B cell (primary cell): ENCODE measurements at regions not wholly inside any gene's neighbourhood (a gene's known extent, or its start where the extent isn't known, plus 50 kb on each side); places are given as distances from the start of the nearest gene placed in this dataset.

Experiments
- ATAC-seq: fragments of 200-7000 bp; cut with Tn5 transposase; one replicate; pipeline ENCODE4 v1.10.0; 2021; ENCODE audit warnings: low read depth, mild to moderate bottlenecking, moderate number of reproducible peaks, moderate library complexity
- CTCF ChIA-PET: fragments of 350-600 bp; sonication (Branson Sonifier 250); formaldehyde crosslinking; loops from one replicate; lab custom pipeline; 2021; ENCODE audit warnings: antibody characterized with exemption, inconsistent platforms; lab: Charles Lee
- POLR2A ChIA-PET: fragments of 350-600 bp; sonication (Branson Sonifier 250); formaldehyde crosslinking; loops from one replicate; lab custom pipeline; 2021; ENCODE audit warnings: antibody characterized with exemption; lab: Charles Lee
- DNase-seq: peaks from one replicate; pipeline ENCODE4 v3.0.0; 2013
- H2AFZ ChIP-seq: 2 replicates; pipeline ENCODE4 v1.6.1; 2012; ENCODE audit warnings: mild to moderate bottlenecking, low read depth, low read length; ENCODE audit not compliant: insufficient read depth, poor library complexity, severe bottlenecking
- H3K27ac ChIP-seq, 2 donors: 1 replicate in 1 of 2; 2 replicates in 1 of 2; pipeline ENCODE4 v1.5.1; 2012 to 2013; ENCODE audit warnings: low read length in 2 of 2, mild to moderate bottlenecking in 2 of 2, moderate library complexity in 1 of 2
- H3K27me3 ChIP-seq, 4 experiments: fragments of 200-600 bp in 1 of 4; sonication (generic) in 1 of 4; replicated peaks in 1 of 4; 1 replicate in 2 of 4; 2 replicates in 2 of 4; pipeline versions ENCODE4 v1.6.1 to v1.7.0; 2013 to 2016; ENCODE audit warnings: low read length in 3 of 4, mild to moderate bottlenecking in 2 of 4, mixed read lengths in 1 of 4, moderate library complexity in 1 of 4; ENCODE audit not compliant: insufficient read depth in 4 of 4, control insufficient read depth in 3 of 4; ENCODE audit errors: control extremely low read depth in 1 of 4
- H3K36me3 ChIP-seq, 2 experiments: replicated peaks in 1 of 2; 1 replicate in 1 of 2; 2 replicates in 1 of 2; pipeline versions ENCODE4 v1.6.1 to v1.7.1; 2013; ENCODE audit warnings: low read length in 1 of 2; ENCODE audit not compliant: insufficient read depth in 2 of 2, control insufficient read depth in 1 of 2; ENCODE audit errors: control extremely low read depth in 1 of 2, extremely low read depth in 1 of 2
- H3K4me1 ChIP-seq, 2 donors: fragments of 200-600 bp in 1 of 2; sonication (generic) in 1 of 2; 1 replicate in 1 of 2; 2 replicates in 1 of 2; pipeline versions ENCODE4 v1.5.1 to v1.6.1; 2013 to 2017; ENCODE audit warnings: low read length in 2 of 2; ENCODE audit not compliant: control insufficient read depth in 2 of 2, insufficient read depth in 2 of 2
- H3K4me2 ChIP-seq: replicated peaks from 2 replicates; pipeline ENCODE3; 2012; ENCODE audit warnings: mild to moderate bottlenecking, low read depth, low read length; ENCODE audit not compliant: poor library complexity, severe bottlenecking
- H3K4me3 ChIP-seq, 5 experiments: fragments of 200-600 bp in 1 of 5; sonication (generic) in 1 of 5; 1 replicate in 3 of 5; 2 replicates in 2 of 5; pipeline versions ENCODE4 v1.5.1 to v1.7.0; 2011 to 2016; ENCODE audit warnings: low read length in 4 of 5, mild to moderate bottlenecking in 4 of 5, low read depth in 2 of 5, control low read depth in 1 of 5, moderate library complexity in 1 of 5; ENCODE audit not compliant: insufficient read depth in 1 of 5; ENCODE audit errors: control extremely low read depth in 1 of 5, extremely low read depth in 1 of 5
- H3K79me2 ChIP-seq: fragments of 200-600 bp; sonication (generic); one replicate; pipeline ENCODE4 v1.6.0; 2016; ENCODE audit warnings: low read length; ENCODE audit not compliant: control insufficient read depth, insufficient read depth
- H3K9ac ChIP-seq: fragments of 200-600 bp; sonication (generic); 2 replicates; pipeline ENCODE4 v1.6.1; 2017; ENCODE audit warnings: mild to moderate bottlenecking, low read length, moderate library complexity
- H3K9me3 ChIP-seq, 3 donors: one replicate each; pipeline versions ENCODE4 v1.6.1 to v1.7.1; 2013; ENCODE audit warnings: low read length in 2 of 3; ENCODE audit not compliant: control insufficient read depth in 2 of 3, insufficient read depth in 1 of 3; ENCODE audit errors: control extremely low read depth in 1 of 3
- H4K20me1 ChIP-seq: 2 replicates; pipeline ENCODE4 v1.6.0; 2012; ENCODE audit warnings: mild to moderate bottlenecking, low read length; ENCODE audit not compliant: insufficient read depth, control insufficient read depth, poor library complexity, severe bottlenecking
- H3K27ac Mint-ChIP-seq: one replicate; pipeline ENCODE4 v1.8.0; 2021; ENCODE audit warnings: mixed read lengths
- H3K27me3 Mint-ChIP-seq: one replicate; pipeline ENCODE4 v1.8.0; 2021; ENCODE audit warnings: mixed read lengths
- H3K4me1 Mint-ChIP-seq: one replicate; pipeline ENCODE4 v1.8.0; 2021; ENCODE audit warnings: mixed read lengths
- H3K4me3 Mint-ChIP-seq: one replicate; pipeline ENCODE4 v1.8.0; 2021; ENCODE audit warnings: mixed read lengths
- H3K9me3 Mint-ChIP-seq: one replicate; pipeline ENCODE4 v1.8.0; 2022; ENCODE audit warnings: mixed read lengths; ENCODE audit not compliant: insufficient read depth
- EZH2 ChIP-seq: IDR thresholded peaks from 2 replicates; pipeline ENCODE4 v1.6.1; 2012; ENCODE audit warnings: borderline replicate concordance, low read depth, mild to moderate bottlenecking, moderate library complexity, low read length; ENCODE audit not compliant: insufficient read depth, poor library complexity, severe bottlenecking
- WGBS: methylation state at CpG from one replicate; pipeline ENCODE4 v1.1.5; 2013; ENCODE audit warnings: missing lambda C conversion rate; ENCODE audit not compliant: insufficient coverage; 5-methylcytosine and 5-hydroxymethylcytosine counted together
- intact Hi-C: fragments of 100-400 bp; cut with micrococcal nuclease; formaldehyde crosslinking; loops from one replicate; pipeline ENCODE4 v1.10.0; 2022
- TF ChIP-seq, protein P1 (sequence below): fragments of 200-600 bp; IDR thresholded peaks from one replicate; pipeline ENCODE4 v1.8.0; 2022; ENCODE audit warnings: antibody characterized with exemption, mild to moderate bottlenecking

DNA sequence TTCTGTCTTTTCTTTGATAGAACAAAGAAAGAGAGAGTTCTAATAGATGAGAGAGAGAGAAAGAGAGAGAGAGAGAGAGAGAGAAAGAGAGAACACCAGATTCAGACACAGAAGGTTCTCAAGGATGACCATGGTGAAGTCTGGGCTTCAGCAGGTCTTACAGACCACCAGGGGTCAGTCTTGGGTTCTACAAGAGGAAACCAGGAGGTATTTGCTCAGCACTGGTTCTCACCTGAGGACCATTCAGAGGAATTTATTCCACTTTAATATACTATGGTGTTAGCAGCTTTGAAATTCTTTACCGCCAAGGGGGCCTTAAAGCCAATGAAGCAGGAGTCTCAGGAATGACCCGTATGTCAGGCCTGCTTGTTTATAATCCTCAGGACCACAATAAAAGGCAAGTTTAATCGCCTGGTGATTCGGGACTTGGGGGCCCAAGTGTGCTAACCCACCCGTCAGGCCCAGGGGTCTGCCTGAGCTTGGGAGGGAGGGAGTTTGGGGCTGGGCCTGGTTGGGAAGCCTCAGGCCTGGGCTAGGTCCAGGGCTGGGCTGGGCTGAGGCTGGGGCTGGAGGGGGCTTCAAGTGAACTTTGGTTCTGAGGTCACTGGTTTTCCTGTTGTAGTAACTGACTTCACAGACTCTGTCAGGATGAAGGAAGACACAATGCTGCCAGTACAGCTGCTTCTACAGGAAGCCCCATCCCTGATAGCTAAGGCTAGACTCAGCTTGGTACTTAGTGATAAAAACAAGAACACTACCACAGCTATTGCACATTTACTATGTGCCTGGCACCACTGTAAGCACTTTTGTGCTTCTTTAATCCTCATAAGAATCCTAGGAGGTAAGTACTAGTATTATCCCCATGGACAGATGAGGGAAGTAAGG is 179.2 kb upstream of the ZBED5 start:
- no peak overlapping the region for H3K27ac Mint-ChIP-seq

More for the DNA sequence above, 179.2 kb upstream of the ZBED5 start:
- intact Hi-C loops, result loop anchor here (1.0 to 2.0 kb wide), 2 partner anchors 230 to 750 kb away; no protein-coding TSS in a partner anchor
- no peaks in the 10 kb centered on the region for H3K9me3 ChIP-seq
- no peak for TF ChIP-seq EZH2
- TF ChIP-seq, protein P1, sequence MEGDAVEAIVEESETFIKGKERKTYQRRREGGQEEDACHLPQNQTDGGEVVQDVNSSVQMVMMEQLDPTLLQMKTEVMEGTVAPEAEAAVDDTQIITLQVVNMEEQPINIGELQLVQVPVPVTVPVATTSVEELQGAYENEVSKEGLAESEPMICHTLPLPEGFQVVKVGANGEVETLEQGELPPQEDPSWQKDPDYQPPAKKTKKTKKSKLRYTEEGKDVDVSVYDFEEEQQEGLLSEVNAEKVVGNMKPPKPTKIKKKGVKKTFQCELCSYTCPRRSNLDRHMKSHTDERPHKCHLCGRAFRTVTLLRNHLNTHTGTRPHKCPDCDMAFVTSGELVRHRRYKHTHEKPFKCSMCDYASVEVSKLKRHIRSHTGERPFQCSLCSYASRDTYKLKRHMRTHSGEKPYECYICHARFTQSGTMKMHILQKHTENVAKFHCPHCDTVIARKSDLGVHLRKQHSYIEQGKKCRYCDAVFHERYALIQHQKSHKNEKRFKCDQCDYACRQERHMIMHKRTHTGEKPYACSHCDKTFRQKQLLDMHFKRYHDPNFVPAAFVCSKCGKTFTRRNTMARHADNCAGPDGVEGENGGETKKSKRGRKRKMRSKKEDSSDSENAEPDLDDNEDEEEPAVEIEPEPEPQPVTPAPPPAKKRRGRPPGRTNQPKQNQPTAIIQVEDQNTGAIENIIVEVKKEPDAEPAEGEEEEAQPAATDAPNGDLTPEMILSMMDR, result peak; percentile 69
- CTCF ChIA-PET, result interaction anchor here (0.5 to 11.5 kb wide), 13 partner anchors 11 to 1007 kb away, joined by 3 to 78 read pairs (median 4); no protein-coding TSS in a partner anchor
- POLR2A ChIA-PET, result no interaction called here
- no peak overlapping the region for H3K27ac ChIP-seq
- no peak overlapping the region for H2AFZ ChIP-seq
- peak; percentile 57 for DNase-seq
- no peaks in the 10 kb centered on the region for H4K20me1 ChIP-seq
- Mint-ChIP-seq H3K27me3 (peaks cover 35% of the 10 kb centered on the region), H3K4me1 (no peaks in the 10 kb centered on the region), H3K9me3 (no peaks in the 10 kb centered on the region), H3K4me3 (no peak overlapping the region)
- H3K4me1 ChIP-seq, result no peaks in the 10 kb centered on the region
- no peak overlapping the region for H3K4me3 ChIP-seq
- H3K4me2 ChIP-seq, result no peak overlapping the region
- no peaks in the 10 kb centered on the region for H3K79me2 ChIP-seq
- 41% methylated on average over 2 of the region's 5 CpGs for WGBS
- peaks cover 0 to 16% (median 3%) of the 10 kb centered on the region in 4 experiments for H3K27me3 ChIP-seq
- H3K36me3 ChIP-seq, result no peaks in the 10 kb centered on the region
- ATAC-seq, result peak; percentile 31
- H3K9ac ChIP-seq, result no peak overlapping the region
